Chondrocyte (in vitro differentiated cells): ENCODE measurements at regions not wholly inside any gene's neighbourhood (a gene's known extent, or its start where the extent isn't known, plus 50 kb on each side); places are given as distances from the start of the nearest gene placed in this dataset.

Experiments
- DNase-seq: peaks from one replicate; pipeline ENCODE4 v3.0.0; 2021; ENCODE audit warnings: mixed read lengths, low spot score
- H3K27ac Mint-ChIP-seq: one replicate; pipeline ENCODE4 v1.8.0; 2021; ENCODE audit warnings: mild to moderate bottlenecking, moderate library complexity, mixed read lengths; ENCODE audit not compliant: unreplicated experiment
- H3K27me3 Mint-ChIP-seq: 2 replicates; pipeline ENCODE4 v1.8.0; 2021; ENCODE audit warnings: low read depth, mixed read lengths
- H3K36me3 Mint-ChIP-seq: 2 replicates; pipeline ENCODE4 v1.8.0; 2021; ENCODE audit warnings: low read depth, mixed read lengths
- H3K4me1 Mint-ChIP-seq: 2 replicates; pipeline ENCODE4 v1.8.0; 2021; ENCODE audit warnings: low read depth, mild to moderate bottlenecking, mixed read lengths
- H3K4me3 Mint-ChIP-seq: one replicate; pipeline ENCODE4 v1.8.0; 2021; ENCODE audit warnings: mild to moderate bottlenecking, moderate library complexity, mixed read lengths; ENCODE audit not compliant: unreplicated experiment
- H3K9me3 Mint-ChIP-seq: 2 replicates; pipeline ENCODE4 v1.8.0; 2021; ENCODE audit warnings: low read depth, mixed read lengths
- TF ChIP-seq, protein P1 (sequence below): fragments of 200-600 bp; sonication (generic); IDR thresholded peaks from 2 replicates; pipeline ENCODE4 v1.5.0; 2021; ENCODE audit warnings: antibody characterized with exemption, mild to moderate bottlenecking, moderate library complexity

DNA sequence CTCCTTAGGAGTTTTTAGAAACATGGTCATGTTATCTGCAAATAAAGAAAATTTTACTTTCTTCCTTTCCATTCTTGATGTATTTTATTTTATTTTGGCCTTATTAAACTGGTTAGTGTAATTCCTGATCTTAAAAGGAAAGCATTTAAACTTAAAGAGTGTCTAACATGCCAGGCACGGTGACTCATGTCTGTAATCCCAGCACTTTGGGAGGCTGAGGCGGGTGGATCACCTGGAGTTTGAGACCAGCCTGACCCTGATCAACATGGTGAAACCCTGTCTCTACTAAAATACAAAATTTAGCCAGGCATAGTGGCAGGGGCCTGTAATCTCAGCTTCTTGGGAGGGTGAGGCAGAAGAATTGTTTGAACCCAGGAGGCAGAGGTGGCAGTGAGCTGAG lies 281.3 kb downstream of the PTTG2 start:
- H3K27ac Mint-ChIP-seq: no peak overlapping the region
- peaks cover 16% of the 10 kb centered on the region for H3K4me1 Mint-ChIP-seq
- no peak for DNase-seq
- H3K36me3 Mint-ChIP-seq: no peaks in the 10 kb centered on the region
- peaks cover 1% of the 10 kb centered on the region for H3K9me3 Mint-ChIP-seq
- no peaks in the 10 kb centered on the region for H3K27me3 Mint-ChIP-seq
- H3K4me3 Mint-ChIP-seq: no peak overlapping the region
- TF ChIP-seq, protein P1, sequence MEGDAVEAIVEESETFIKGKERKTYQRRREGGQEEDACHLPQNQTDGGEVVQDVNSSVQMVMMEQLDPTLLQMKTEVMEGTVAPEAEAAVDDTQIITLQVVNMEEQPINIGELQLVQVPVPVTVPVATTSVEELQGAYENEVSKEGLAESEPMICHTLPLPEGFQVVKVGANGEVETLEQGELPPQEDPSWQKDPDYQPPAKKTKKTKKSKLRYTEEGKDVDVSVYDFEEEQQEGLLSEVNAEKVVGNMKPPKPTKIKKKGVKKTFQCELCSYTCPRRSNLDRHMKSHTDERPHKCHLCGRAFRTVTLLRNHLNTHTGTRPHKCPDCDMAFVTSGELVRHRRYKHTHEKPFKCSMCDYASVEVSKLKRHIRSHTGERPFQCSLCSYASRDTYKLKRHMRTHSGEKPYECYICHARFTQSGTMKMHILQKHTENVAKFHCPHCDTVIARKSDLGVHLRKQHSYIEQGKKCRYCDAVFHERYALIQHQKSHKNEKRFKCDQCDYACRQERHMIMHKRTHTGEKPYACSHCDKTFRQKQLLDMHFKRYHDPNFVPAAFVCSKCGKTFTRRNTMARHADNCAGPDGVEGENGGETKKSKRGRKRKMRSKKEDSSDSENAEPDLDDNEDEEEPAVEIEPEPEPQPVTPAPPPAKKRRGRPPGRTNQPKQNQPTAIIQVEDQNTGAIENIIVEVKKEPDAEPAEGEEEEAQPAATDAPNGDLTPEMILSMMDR: no peak

DNA sequence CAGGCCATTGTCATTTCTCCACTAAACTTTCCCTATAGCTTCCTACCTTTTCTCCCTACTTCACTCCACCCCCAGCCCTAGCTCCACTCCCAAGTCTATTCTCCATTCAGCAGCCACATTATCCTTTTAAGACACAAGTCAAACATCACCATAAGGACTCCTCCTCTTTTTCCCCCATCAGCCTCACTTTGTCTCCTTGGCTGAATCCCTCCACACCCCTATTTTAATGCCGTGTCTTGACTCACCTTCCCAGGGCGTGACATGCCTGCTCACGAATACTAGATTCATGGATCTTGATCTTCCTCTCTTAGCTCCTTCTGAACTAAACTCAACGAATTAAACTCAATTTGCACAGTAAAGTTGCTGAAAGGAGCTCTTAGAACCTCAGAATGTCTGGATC lies 281.9 kb downstream of the PTTG2 start:
- H3K27me3 Mint-ChIP-seq: no peaks in the 10 kb centered on the region
- H3K27ac Mint-ChIP-seq: no peak overlapping the region
- H3K4me1 Mint-ChIP-seq: peaks cover 11% of the 10 kb centered on the region
- TF ChIP-seq, protein P1: no peak
- no peak overlapping the region for H3K4me3 Mint-ChIP-seq
- DNase-seq: no peak
- peaks cover 3% of the 10 kb centered on the region for H3K9me3 Mint-ChIP-seq
- no peaks in the 10 kb centered on the region for H3K36me3 Mint-ChIP-seq

DNA sequence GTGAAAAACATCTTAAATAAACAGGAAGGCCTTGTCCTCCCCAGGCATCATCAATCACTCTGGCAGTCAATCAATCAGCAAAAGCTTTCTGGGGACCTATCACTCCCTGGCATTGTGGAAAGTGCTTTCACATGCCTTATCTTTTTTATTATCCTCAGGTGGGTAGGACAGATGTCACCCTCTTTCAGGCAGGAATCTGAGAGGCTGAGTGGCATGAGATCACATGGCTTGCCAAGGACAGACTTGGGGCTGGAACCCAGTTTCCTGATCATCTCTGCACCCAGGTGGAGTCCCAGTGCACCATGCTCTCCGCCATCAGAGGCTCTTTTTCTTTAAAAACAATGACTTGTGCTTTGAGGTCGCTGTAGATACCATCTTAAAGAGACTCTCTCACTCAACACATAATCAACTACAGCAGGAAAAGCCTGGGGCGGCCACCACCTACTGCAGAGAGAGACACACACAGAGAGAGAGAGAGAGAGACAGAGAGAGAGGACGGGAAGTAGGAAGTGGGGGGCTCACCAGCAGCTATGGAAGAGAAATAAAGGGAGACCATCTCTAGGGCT lies 282.7 kb downstream of the PTTG2 start:
- TF ChIP-seq, protein P1: no peak
- no peak overlapping the region for H3K4me3 Mint-ChIP-seq
- peaks cover 3% of the 10 kb centered on the region for H3K9me3 Mint-ChIP-seq
- peaks cover 8% of the 10 kb centered on the region for H3K4me1 Mint-ChIP-seq
- no peaks in the 10 kb centered on the region for H3K27me3 Mint-ChIP-seq
- H3K27ac Mint-ChIP-seq: no peak overlapping the region
- H3K36me3 Mint-ChIP-seq: no peaks in the 10 kb centered on the region
- no peak for DNase-seq

DNA sequence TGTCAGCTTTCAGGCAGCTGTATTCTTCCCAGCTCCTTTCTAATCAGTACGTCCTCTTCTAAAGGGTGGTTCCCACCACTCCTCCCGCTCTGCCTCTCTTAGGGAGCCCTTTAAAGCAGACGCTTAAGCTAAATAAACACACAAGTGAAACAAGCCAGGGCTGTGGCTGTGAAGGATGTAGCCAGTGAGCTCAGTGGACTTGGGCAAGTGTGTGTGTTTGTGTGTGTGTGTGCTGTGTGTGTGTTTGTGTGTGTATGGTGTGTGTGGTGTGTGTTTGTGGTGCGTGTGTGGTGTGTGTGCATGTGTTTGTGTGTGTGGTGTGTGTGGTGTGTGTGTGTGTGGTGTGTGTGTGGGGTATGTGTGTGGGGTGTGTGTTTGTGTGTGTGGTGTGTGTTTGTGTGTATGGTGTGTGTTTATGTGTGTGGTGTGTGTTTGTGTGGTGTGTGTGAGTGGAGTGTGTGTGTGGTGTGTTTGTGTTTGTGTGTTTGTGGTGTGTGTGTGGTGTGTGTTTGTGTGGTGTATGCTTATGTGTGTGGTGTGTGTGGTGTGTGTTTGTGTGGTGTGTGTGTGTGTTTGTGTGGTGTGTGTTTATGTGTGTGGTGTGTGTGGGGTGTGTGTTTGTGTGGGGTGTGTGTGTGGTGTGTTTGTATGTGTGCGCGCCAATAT lies 283.3 kb downstream of the PTTG2 start:
- TF ChIP-seq, protein P1: no peak
- no peak for DNase-seq
- H3K9me3 Mint-ChIP-seq: peaks cover 3% of the 10 kb centered on the region
- peaks cover 8% of the 10 kb centered on the region for H3K4me1 Mint-ChIP-seq
- peaks cover 2% of the 10 kb centered on the region for H3K36me3 Mint-ChIP-seq
- H3K27ac Mint-ChIP-seq: no peak overlapping the region
- H3K4me3 Mint-ChIP-seq: no peak overlapping the region
- no peaks in the 10 kb centered on the region for H3K27me3 Mint-ChIP-seq

DNA sequence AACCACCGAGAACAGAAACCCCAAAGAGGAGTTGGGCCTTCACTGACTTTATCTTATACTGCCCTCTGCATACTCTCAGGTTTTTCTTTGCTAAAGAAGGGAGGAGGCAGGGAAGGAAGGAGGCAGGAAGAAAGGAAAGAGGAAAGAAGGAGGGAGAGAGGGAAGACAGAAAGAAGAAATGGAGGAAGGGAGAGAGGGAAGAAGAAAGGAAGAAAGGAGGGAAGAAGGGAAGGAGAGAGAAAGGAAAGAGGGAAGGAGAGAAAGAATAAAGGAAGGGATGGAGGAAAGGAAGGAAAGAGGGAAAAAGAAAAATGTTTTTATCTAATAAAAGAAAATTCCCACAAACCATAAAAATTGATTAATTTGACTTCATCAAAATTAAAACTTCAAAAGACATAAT lies 294.6 kb downstream of the PTTG2 start:
- Mint-ChIP-seq H3K27ac (no peak overlapping the region), H3K36me3 (peaks cover 4% of the 10 kb centered on the region), H3K4me3 (no peak overlapping the region), H3K4me1 (no peaks in the 10 kb centered on the region), H3K9me3 (peaks cover 16% of the 10 kb centered on the region), H3K27me3 (no peaks in the 10 kb centered on the region)
- DNase-seq: no peak
- TF ChIP-seq, protein P1: no peak
